ENCODE measurements at regions not wholly inside any gene's neighbourhood (a gene's known extent, or its start where the extent isn't known, plus 50 kb on each side); places are given as distances from the start of the nearest gene placed in this dataset.

DNA sequence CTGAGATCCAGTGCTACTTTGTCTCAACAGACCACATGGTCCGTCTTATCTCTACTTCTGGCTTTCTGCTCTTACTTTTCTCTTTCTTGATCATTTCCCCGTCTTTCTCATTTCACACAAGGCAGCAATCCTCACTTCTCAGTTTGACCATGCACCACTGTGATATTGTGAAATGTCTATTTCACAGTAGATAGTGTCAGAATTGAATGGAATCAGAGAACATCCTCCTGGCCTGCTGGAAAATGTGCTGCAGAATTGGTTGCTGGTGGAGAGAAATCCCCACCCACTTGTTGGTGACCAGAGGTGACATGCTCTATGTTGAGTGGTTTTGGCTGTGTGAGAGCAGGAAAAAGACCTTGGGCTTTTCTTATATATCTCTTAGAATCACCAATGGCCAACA lies 57.8 kb upstream of the RCN1 start:
- TF ChIP-seq HOMEZ (CRISPR knock-in tag; IDR thresholded peaks at IDR 0.05): no peak
- TF ChIP-seq, protein P1, sequence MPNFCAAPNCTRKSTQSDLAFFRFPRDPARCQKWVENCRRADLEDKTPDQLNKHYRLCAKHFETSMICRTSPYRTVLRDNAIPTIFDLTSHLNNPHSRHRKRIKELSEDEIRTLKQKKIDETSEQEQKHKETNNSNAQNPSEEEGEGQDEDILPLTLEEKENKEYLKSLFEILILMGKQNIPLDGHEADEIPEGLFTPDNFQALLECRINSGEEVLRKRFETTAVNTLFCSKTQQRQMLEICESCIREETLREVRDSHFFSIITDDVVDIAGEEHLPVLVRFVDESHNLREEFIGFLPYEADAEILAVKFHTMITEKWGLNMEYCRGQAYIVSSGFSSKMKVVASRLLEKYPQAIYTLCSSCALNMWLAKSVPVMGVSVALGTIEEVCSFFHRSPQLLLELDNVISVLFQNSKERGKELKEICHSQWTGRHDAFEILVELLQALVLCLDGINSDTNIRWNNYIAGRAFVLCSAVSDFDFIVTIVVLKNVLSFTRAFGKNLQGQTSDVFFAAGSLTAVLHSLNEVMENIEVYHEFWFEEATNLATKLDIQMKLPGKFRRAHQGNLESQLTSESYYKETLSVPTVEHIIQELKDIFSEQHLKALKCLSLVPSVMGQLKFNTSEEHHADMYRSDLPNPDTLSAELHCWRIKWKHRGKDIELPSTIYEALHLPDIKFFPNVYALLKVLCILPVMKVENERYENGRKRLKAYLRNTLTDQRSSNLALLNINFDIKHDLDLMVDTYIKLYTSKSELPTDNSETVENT (CRISPR knock-in tag; IDR thresholded peaks at IDR 0.05): no peak
- no peak for TF ChIP-seq E2F1 (CRISPR knock-in tag; IDR thresholded peaks at IDR 0.05)
- TF ChIP-seq, protein P2, sequence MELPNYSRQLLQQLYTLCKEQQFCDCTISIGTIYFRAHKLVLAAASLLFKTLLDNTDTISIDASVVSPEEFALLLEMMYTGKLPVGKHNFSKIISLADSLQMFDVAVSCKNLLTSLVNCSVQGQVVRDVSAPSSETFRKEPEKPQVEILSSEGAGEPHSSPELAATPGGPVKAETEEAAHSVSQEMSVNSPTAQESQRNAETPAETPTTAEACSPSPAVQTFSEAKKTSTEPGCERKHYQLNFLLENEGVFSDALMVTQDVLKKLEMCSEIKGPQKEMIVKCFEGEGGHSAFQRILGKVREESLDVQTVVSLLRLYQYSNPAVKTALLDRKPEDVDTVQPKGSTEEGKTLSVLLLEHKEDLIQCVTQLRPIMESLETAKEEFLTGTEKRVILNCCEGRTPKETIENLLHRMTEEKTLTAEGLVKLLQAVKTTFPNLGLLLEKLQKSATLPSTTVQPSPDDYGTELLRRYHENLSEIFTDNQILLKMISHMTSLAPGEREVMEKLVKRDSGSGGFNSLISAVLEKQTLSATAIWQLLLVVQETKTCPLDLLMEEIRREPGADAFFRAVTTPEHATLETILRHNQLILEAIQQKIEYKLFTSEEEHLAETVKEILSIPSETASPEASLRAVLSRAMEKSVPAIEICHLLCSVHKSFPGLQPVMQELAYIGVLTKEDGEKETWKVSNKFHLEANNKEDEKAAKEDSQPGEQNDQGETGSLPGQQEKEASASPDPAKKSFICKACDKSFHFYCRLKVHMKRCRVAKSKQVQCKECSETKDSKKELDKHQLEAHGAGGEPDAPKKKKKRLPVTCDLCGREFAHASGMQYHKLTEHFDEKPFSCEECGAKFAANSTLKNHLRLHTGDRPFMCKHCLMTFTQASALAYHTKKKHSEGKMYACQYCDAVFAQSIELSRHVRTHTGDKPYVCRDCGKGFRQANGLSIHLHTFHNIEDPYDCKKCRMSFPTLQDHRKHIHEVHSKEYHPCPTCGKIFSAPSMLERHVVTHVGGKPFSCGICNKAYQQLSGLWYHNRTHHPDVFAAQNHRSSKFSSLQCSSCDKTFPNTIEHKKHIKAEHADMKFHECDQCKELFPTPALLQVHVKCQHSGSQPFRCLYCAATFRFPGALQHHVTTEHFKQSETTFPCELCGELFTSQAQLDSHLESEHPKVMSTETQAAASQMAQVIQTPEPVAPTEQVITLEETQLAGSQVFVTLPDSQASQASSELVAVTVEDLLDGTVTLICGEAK (IDR thresholded peaks at IDR 0.05): no peak
- TF ChIP-seq, protein P2 (CRISPR knock-in tag; IDR thresholded peaks at IDR 0.05): no peak
- no peak for TF ChIP-seq ZBTB7A (IDR thresholded peaks at IDR 0.05; ENCODE audit: borderline replicate concordance, control insufficient read depth, low read depth, low read length)
- no peak for TF ChIP-seq CTCF (IDR thresholded peaks at IDR 0.05 in 2 of 3, conservative IDR thresholded peaks at IDR 0.05 in 1 of 3; ENCODE audit: insufficient read depth in 2 of 3, low read depth in 1 of 3, low read length in 3 of 3)
- no peak for TF ChIP-seq SMARCE1 (IDR thresholded peaks at IDR 0.05)
- no peak for TF ChIP-seq CREB1 (IDR thresholded peaks at IDR 0.05)
- TF ChIP-seq CREB1 (CRISPR knock-in tag; IDR thresholded peaks at IDR 0.05): no peak
- TF ChIP-seq, protein P3, sequence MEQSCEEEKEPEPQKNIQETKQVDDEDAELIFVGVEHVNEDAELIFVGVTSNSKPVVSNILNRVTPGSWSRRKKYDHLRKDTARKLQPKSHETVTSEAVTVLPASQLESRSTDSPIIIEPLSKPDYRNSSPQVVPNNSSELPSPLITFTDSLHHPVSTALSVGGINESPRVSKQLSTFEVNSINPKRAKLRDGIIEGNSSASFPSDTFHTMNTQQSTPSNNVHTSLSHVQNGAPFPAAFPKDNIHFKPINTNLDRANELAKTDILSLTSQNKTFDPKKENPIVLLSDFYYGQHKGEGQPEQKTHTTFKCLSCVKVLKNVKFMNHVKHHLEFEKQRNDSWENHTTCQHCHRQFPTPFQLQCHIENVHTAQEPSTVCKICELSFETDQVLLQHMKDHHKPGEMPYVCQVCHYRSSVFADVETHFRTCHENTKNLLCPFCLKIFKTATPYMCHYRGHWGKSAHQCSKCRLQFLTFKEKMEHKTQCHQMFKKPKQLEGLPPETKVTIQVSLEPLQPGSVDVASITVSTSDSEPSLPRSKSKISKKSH (CRISPR knock-in tag; IDR thresholded peaks at IDR 0.05): no peak
